22Rv1 (cell line): ENCODE measurements at regions not wholly inside any gene's neighbourhood (a gene's known extent, or its start where the extent isn't known, plus 50 kb on each side); places are given as distances from the start of the nearest gene placed in this dataset.

ENCODE experiments used
- CTCF ChIP-seq: fragments of 450-650 bp; IDR thresholded peaks from 2 replicates; pipeline ENCODE4 v1.5.1; 2017; ENCODE audit warnings: mild to moderate bottlenecking
- ZFX ChIP-seq: fragments of 450-650 bp; IDR thresholded peaks from 2 replicates; pipeline ENCODE4 v1.6.1; 2017; ENCODE audit warnings: antibody characterized with exemption, borderline replicate concordance

GRCh38 chr2:145119225-145119624 is 599.3 kb upstream of the ZEB2 start:
- no peak for TF ChIP-seq ZFX
- TF ChIP-seq CTCF = no peak
